ENCODE measurements at regions not wholly inside any gene's neighbourhood (a gene's known extent, or its start where the extent isn't known, plus 50 kb on each side); places are given as distances from the start of the nearest gene placed in this dataset.

- no peak overlapping the region for H3K4me3 ChIP-seq (ENCODE audit: extremely low read depth, insufficient read depth, low read length, poor library complexity, severe bottlenecking)
- no peaks in the 10 kb centered on the region for H3K9me3 ChIP-seq (ENCODE audit: control insufficient read depth, low read length)
- WGBS, 2 experiments (ENCODE audit: insufficient coverage in 2 of 2): 33 to 42% methylated on average over 1 of the region's 1 CpG
- no peaks in the 10 kb centered on the region for H3K4me1 ChIP-seq (ENCODE audit: control insufficient read depth, insufficient read depth, low read length, poor library complexity, severe bottlenecking)
- H3K36me3 ChIP-seq (ENCODE audit: control insufficient read depth, insufficient read depth, low read length): no peaks in the 10 kb centered on the region
- no peak overlapping the region for H3K27ac ChIP-seq (ENCODE audit: low read depth, low read length, severe bottlenecking)
These were observed 349.4 kb downstream of the FAM181B start for GRCh38 chr11:82384308-82384707.

- 89 to 90% methylated on average over 2 to 3 of the region's 4 CpGs for WGBS, 2 experiments (ENCODE audit: insufficient coverage in 2 of 2)
- Histone ChIP-seq H3K4me1 (ENCODE audit: control insufficient read depth, insufficient read depth, low read length, poor library complexity, severe bottlenecking) (no peaks in the 10 kb centered on the region), H3K9me3 (ENCODE audit: control insufficient read depth, low read length) (no peaks in the 10 kb centered on the region), H3K4me3 (ENCODE audit: extremely low read depth, insufficient read depth, low read length, poor library complexity, severe bottlenecking) (no peak overlapping the region), H3K27ac (ENCODE audit: low read depth, low read length, severe bottlenecking) (no peak overlapping the region), H3K36me3 (ENCODE audit: control insufficient read depth, insufficient read depth, low read length) (no peaks in the 10 kb centered on the region)
These were observed 359.7 kb downstream of the FAM181B start for GRCh38 chr11:82373781-82374542.

GRCh38 chr11:82365351-82365750 lies 368.3 kb downstream of the FAM181B start:
- Histone ChIP-seq H3K27ac (ENCODE audit: low read depth, low read length, severe bottlenecking) (no peak overlapping the region), H3K36me3 (ENCODE audit: control insufficient read depth, insufficient read depth, low read length) (no peaks in the 10 kb centered on the region), H3K4me1 (ENCODE audit: control insufficient read depth, insufficient read depth, low read length, poor library complexity, severe bottlenecking) (no peaks in the 10 kb centered on the region), H3K4me3 (ENCODE audit: extremely low read depth, insufficient read depth, low read length, poor library complexity, severe bottlenecking) (no peak overlapping the region), H3K9me3 (ENCODE audit: control insufficient read depth, low read length) (no peaks in the 10 kb centered on the region)
- WGBS, 2 experiments (ENCODE audit: insufficient coverage in 2 of 2): 88 to 100% methylated on average over 1 of the region's 2 CpGs

- H3K4me1 ChIP-seq (ENCODE audit: control insufficient read depth, insufficient read depth, low read length, poor library complexity, severe bottlenecking): no peaks in the 10 kb centered on the region
- H3K36me3 ChIP-seq (ENCODE audit: control insufficient read depth, insufficient read depth, low read length): no peaks in the 10 kb centered on the region
- WGBS, 2 experiments (ENCODE audit: insufficient coverage in 2 of 2): 73 to 83% methylated on average over 2 of the region's 2 CpGs
- H3K4me3 ChIP-seq (ENCODE audit: extremely low read depth, insufficient read depth, low read length, poor library complexity, severe bottlenecking): no peak overlapping the region
- H3K9me3 ChIP-seq (ENCODE audit: control insufficient read depth, low read length): no peaks in the 10 kb centered on the region
- H3K27ac ChIP-seq (ENCODE audit: low read depth, low read length, severe bottlenecking): no peak overlapping the region
These were observed 377.3 kb downstream of the FAM181B start for GRCh38 chr11:82356316-82356715.

GRCh38 chr11:82355313-82355823 lies 378.3 kb downstream of the FAM181B start:
- H3K9me3 ChIP-seq (ENCODE audit: control insufficient read depth, low read length): no peaks in the 10 kb centered on the region
- no peaks in the 10 kb centered on the region for H3K4me1 ChIP-seq (ENCODE audit: control insufficient read depth, insufficient read depth, low read length, poor library complexity, severe bottlenecking)
- WGBS, 2 experiments (ENCODE audit: insufficient coverage in 2 of 2): 100% methylated on average over 3 of the region's 5 CpGs; no CpG with 5 or more reads in 1 of the 2 experiments
- no peaks in the 10 kb centered on the region for H3K36me3 ChIP-seq (ENCODE audit: control insufficient read depth, insufficient read depth, low read length)
- no peak overlapping the region for H3K4me3 ChIP-seq (ENCODE audit: extremely low read depth, insufficient read depth, low read length, poor library complexity, severe bottlenecking)
- no peak overlapping the region for H3K27ac ChIP-seq (ENCODE audit: low read depth, low read length, severe bottlenecking)

GRCh38 chr11:82326853-82327252 lies 406.8 kb downstream of the FAM181B start:
- Histone ChIP-seq H3K4me3 (ENCODE audit: extremely low read depth, insufficient read depth, low read length, poor library complexity, severe bottlenecking) (no peak overlapping the region), H3K4me1 (ENCODE audit: control insufficient read depth, insufficient read depth, low read length, poor library complexity, severe bottlenecking) (no peaks in the 10 kb centered on the region)
- 67 to 90% methylated on average over 2 of the region's 3 CpGs for WGBS, 2 experiments (ENCODE audit: insufficient coverage in 2 of 2)

GRCh38 chr11:82321206-82321605 lies 412.5 kb downstream of the FAM181B start:
- Histone ChIP-seq H3K9me3 (ENCODE audit: control insufficient read depth, low read length) (no peaks in the 10 kb centered on the region), H3K4me1 (ENCODE audit: control insufficient read depth, insufficient read depth, low read length, poor library complexity, severe bottlenecking) (no peaks in the 10 kb centered on the region)

More at GRCh38 chr11:82326853-82327252, 406.8 kb downstream of the FAM181B start:
- H3K9me3 ChIP-seq (ENCODE audit: control insufficient read depth, low read length): no peaks in the 10 kb centered on the region
- H3K36me3 ChIP-seq (ENCODE audit: control insufficient read depth, insufficient read depth, low read length): no peaks in the 10 kb centered on the region
- no peak overlapping the region for H3K27ac ChIP-seq (ENCODE audit: low read depth, low read length, severe bottlenecking)

GRCh38 chr11:82315093-82315492 lies 418.6 kb downstream of the FAM181B start:
- Histone ChIP-seq H3K9me3 (ENCODE audit: control insufficient read depth, low read length) (no peaks in the 10 kb centered on the region), H3K4me1 (ENCODE audit: control insufficient read depth, insufficient read depth, low read length, poor library complexity, severe bottlenecking) (no peaks in the 10 kb centered on the region), H3K27ac (ENCODE audit: low read depth, low read length, severe bottlenecking) (no peak overlapping the region), H3K36me3 (ENCODE audit: control insufficient read depth, insufficient read depth, low read length) (no peaks in the 10 kb centered on the region), H3K4me3 (ENCODE audit: extremely low read depth, insufficient read depth, low read length, poor library complexity, severe bottlenecking) (no peak overlapping the region)
- WGBS, 2 experiments (ENCODE audit: insufficient coverage in 2 of 2): 69 to 100% methylated on average over 1 to 2 of the region's 4 CpGs

More at GRCh38 chr11:82321206-82321605, 412.5 kb downstream of the FAM181B start:
- Histone ChIP-seq H3K36me3 (ENCODE audit: control insufficient read depth, insufficient read depth, low read length) (no peaks in the 10 kb centered on the region), H3K4me3 (ENCODE audit: extremely low read depth, insufficient read depth, low read length, poor library complexity, severe bottlenecking) (no peak overlapping the region), H3K27ac (ENCODE audit: low read depth, low read length, severe bottlenecking) (no peak overlapping the region)
- 86 to 91% methylated on average over 4 to 5 of the region's 6 CpGs for WGBS, 2 experiments (ENCODE audit: insufficient coverage in 2 of 2)

- no peaks in the 10 kb centered on the region for H3K36me3 ChIP-seq (ENCODE audit: control insufficient read depth, insufficient read depth, low read length)
- H3K4me1 ChIP-seq (ENCODE audit: control insufficient read depth, insufficient read depth, low read length, poor library complexity, severe bottlenecking): no peaks in the 10 kb centered on the region
- no peak overlapping the region for H3K27ac ChIP-seq (ENCODE audit: low read depth, low read length, severe bottlenecking)
- no peak overlapping the region for H3K4me3 ChIP-seq (ENCODE audit: extremely low read depth, insufficient read depth, low read length, poor library complexity, severe bottlenecking)
- no peaks in the 10 kb centered on the region for H3K9me3 ChIP-seq (ENCODE audit: control insufficient read depth, low read length)
- WGBS, 2 experiments (ENCODE audit: insufficient coverage in 2 of 2): 75 to 90% methylated on average over 1 to 2 of the region's 2 CpGs
These were observed 424.7 kb downstream of the FAM181B start for GRCh38 chr11:82308979-82309378.

- no peak overlapping the region for H3K4me3 ChIP-seq (ENCODE audit: extremely low read depth, insufficient read depth, low read length, poor library complexity, severe bottlenecking)
- WGBS, 2 experiments (ENCODE audit: insufficient coverage in 2 of 2): 100% methylated on average over 1 of the region's 1 CpG; no CpG with 5 or more reads in 1 of the 2 experiments
- H3K4me1 ChIP-seq (ENCODE audit: control insufficient read depth, insufficient read depth, low read length, poor library complexity, severe bottlenecking): no peaks in the 10 kb centered on the region
- H3K9me3 ChIP-seq (ENCODE audit: control insufficient read depth, low read length): no peaks in the 10 kb centered on the region
- no peak overlapping the region for H3K27ac ChIP-seq (ENCODE audit: low read depth, low read length, severe bottlenecking)
- no peaks in the 10 kb centered on the region for H3K36me3 ChIP-seq (ENCODE audit: control insufficient read depth, insufficient read depth, low read length)
These were observed 428.5 kb downstream of the FAM181B start for GRCh38 chr11:82305123-82305522.

- Histone ChIP-seq H3K36me3 (ENCODE audit: control insufficient read depth, insufficient read depth, low read length) (no peaks in the 10 kb centered on the region), H3K4me1 (ENCODE audit: control insufficient read depth, insufficient read depth, low read length, poor library complexity, severe bottlenecking) (no peaks in the 10 kb centered on the region), H3K27ac (ENCODE audit: low read depth, low read length, severe bottlenecking) (no peak overlapping the region), H3K9me3 (ENCODE audit: control insufficient read depth, low read length) (no peaks in the 10 kb centered on the region), H3K4me3 (ENCODE audit: extremely low read depth, insufficient read depth, low read length, poor library complexity, severe bottlenecking) (no peak overlapping the region)
These were observed 430.0 kb downstream of the FAM181B start for GRCh38 chr11:82303671-82304070.

All from mesodermal cell (in vitro differentiated cells).